HUES64 (cell line): ENCODE measurements at regions not wholly inside any gene's neighbourhood (a gene's known extent, or its start where the extent isn't known, plus 50 kb on each side); places are given as distances from the start of the nearest gene placed in this dataset.

Experiments
- H3K27ac ChIP-seq: 2 replicates; pipeline ENCODE4 v1.7.0; 2013; ENCODE audit warnings: low read depth, low read length, inconsistent platforms
- H3K27me3 ChIP-seq: 2 replicates; pipeline ENCODE4 v1.6.1; 2013; ENCODE audit warnings: mild to moderate bottlenecking, low read length; ENCODE audit not compliant: insufficient read depth
- H3K36me3 ChIP-seq: 2 replicates; pipeline ENCODE4 v1.6.1; 2013; ENCODE audit warnings: mild to moderate bottlenecking, low read length; ENCODE audit not compliant: insufficient read depth
- H3K4me1 ChIP-seq: 2 replicates; pipeline ENCODE4 v1.6.1; 2013; ENCODE audit warnings: mild to moderate bottlenecking, low read length, moderate library complexity; ENCODE audit not compliant: insufficient read depth
- H3K4me3 ChIP-seq: 2 replicates; pipeline ENCODE4 v1.5.1; 2013; ENCODE audit warnings: mild to moderate bottlenecking, low read length, moderate library complexity
- H3K9ac ChIP-seq: 2 replicates; pipeline ENCODE4 v1.6.1; 2013; ENCODE audit warnings: mild to moderate bottlenecking, low read depth, low read length
- H3K9me3 ChIP-seq: 2 replicates; pipeline ENCODE4 v1.6.1; 2013; ENCODE audit warnings: low read depth, low read length; ENCODE audit not compliant: insufficient read depth
- WGBS: fragments of 150-250, 120-280 bp; methylation state at CpG from one replicate; pipeline ENCODE4 v1.1.7; 2013; ENCODE audit warnings: missing lambda C conversion rate; 5-methylcytosine and 5-hydroxymethylcytosine counted together

DNA sequence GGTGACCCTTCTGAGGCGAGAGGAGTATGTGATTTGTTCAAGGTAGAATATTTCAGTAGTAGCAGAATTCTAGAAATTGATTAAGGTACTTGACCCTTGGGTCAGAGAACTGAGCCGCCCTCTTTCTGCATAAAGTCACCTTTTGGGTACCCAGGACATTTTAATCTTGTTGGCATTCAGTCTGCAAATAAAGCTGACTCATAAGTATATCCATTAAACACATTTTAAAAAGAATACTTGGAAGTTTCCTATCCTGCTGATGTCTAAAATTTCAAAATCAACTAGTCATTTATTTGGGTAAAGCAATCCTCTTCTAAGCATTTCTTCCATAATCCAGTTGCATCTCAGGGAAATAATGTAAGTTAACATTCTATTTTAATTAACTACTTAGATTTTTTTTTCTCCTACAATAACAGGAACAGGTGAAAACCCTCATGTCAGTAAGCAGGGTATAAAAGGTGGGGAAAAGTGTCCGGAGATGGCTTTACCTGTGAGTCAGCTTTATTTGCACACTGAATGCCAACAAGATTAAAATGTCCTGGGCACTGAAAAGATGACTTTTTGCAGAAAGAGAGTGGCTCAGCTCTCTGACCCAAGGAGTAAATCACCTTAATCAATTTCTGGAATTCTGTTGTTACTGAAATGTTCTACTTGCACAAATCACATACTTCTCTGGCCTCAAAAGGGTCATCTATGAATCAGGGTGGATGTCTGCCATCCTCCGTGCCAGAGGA lies 78.7 kb upstream of the ITGA6 start:
- Histone ChIP-seq H3K27me3 (no peaks in the 10 kb centered on the region), H3K4me3 (no peak overlapping the region), H3K9ac (no peak overlapping the region), H3K36me3 (no peaks in the 10 kb centered on the region), H3K27ac (no peak overlapping the region), H3K9me3 (peaks cover 15% of the 10 kb centered on the region), H3K4me1 (no peaks in the 10 kb centered on the region)
- WGBS, result 87% methylated on average over 4 of the region's 4 CpGs

DNA sequence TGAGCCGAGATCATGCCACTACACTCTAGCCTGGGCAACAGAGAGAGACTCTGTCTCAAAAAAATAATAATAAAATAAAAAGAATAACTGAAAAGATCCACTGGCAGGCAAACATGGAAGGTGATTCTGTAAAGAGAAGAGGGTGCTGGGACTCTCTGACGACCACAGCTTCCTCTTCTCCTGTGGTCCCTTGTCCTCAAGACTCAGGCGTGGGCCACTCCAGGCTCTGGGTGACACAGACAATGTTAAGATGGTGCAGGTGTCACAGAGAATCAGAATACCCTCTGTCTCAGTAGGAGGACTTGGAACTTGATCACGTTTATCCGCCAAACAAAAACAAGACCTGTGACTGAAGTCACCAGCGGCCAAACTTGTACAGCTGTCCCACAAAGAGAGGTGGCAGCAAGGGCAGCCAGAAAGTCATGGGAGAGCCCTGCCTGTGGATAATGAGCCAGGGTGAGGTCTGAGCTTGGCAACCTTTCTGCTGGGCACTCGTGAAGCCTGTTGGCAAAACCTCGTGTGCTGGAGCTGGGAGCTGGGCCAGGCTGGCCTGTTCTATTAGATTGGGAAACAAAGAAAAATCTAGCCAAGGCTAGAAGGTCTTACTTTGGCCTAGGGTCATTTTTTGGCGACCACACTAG lies 76.4 kb upstream of the ITGA6 start:
- Histone ChIP-seq H3K27me3 (no peaks in the 10 kb centered on the region), H3K36me3 (no peaks in the 10 kb centered on the region), H3K27ac (no peak overlapping the region)

DNA sequence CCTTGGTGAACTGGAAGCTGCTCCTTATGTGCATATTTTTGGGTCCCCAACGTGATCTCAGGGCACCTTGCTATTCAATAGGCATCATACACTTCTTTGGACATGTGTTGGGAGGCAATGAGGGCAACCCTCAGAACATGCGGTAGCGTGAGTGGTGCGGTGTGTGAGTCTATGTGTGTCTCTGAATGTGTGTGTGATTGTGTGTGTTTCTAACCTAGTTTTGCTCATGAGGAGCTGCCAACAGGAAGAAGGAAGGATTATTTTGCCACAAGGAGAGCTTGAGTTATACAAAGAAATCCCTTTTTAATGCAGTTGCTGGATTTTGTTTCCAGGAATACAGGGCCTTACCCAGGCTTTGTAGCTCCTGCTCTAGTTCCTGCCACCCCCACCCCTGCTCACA lies 75.8 kb upstream of the ITGA6 start:
- no peaks in the 10 kb centered on the region for H3K4me1 ChIP-seq
- WGBS, result 94% methylated on average over 4 of the region's 4 CpGs

More for the DNA sequence above, 76.4 kb upstream of the ITGA6 start:
- H3K4me3 ChIP-seq, result no peak overlapping the region
- H3K4me1 ChIP-seq, result no peaks in the 10 kb centered on the region
- H3K9me3 ChIP-seq, result peaks cover 6% of the 10 kb centered on the region; the same call in 1 of the 2 replicates
- 93% methylated on average over 9 of the region's 9 CpGs for WGBS
- no peak overlapping the region for H3K9ac ChIP-seq

DNA sequence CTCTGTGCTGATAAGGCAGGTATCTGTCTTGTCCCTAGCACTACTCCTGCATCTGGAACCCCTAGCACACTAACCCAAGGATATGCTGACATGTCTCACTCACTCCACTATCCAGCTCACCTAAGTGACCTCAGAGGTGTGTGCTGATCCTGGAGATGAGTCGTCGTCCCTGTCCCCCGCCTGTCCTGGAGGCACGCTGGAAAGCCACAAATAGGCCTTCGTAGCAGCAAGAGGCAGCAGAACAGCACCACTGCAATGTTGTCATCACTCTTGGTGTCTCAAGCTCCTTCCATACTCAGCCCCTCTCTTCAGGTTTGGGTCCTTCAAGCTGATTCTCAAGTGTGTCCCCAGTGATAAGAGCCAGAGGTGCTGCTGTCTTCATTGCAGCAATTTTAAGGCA lies 73.0 kb upstream of the ITGA6 start:
- Histone ChIP-seq H3K27ac (no peak overlapping the region), H3K4me3 (no peak overlapping the region), H3K9ac (no peak overlapping the region), H3K4me1 (no peaks in the 10 kb centered on the region), H3K36me3 (no peaks in the 10 kb centered on the region), H3K27me3 (no peaks in the 10 kb centered on the region), H3K9me3 (no peaks in the 10 kb centered on the region)
- WGBS, result 95% methylated on average over 5 of the region's 5 CpGs

More for the DNA sequence above, 75.8 kb upstream of the ITGA6 start:
- Histone ChIP-seq H3K27ac (no peak overlapping the region), H3K9ac (no peak overlapping the region), H3K9me3 (no peaks in the 10 kb centered on the region; the same call in 1 of the 2 replicates), H3K27me3 (no peaks in the 10 kb centered on the region), H3K36me3 (no peaks in the 10 kb centered on the region), H3K4me3 (no peak overlapping the region)

DNA sequence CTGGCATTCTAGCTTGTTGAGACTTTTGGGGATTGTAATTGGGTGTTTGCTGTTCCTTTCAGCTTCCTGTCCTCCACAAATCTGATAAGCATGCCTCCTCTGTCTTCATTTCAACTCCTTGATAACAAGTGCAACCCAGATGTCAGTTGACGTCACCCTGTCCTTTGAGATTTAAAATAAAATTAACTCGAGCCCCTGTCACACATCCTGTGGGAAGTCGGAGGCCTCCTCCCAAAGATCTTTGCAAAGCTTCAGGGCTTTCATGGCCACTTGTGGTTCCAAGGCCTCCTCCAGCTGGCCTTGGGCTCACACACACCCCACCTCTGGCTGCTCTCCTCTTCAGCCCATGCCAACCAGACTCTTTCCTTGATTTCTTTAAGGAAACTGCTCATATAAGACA lies 69.9 kb upstream of the ITGA6 start:
- H3K4me3 ChIP-seq, result no peak overlapping the region
- no peaks in the 10 kb centered on the region for H3K36me3 ChIP-seq
- H3K9ac ChIP-seq, result no peak overlapping the region
- H3K27me3 ChIP-seq, result no peaks in the 10 kb centered on the region
- H3K27ac ChIP-seq, result no peak overlapping the region
- H3K9me3 ChIP-seq, result no peaks in the 10 kb centered on the region
- H3K4me1 ChIP-seq, result no peaks in the 10 kb centered on the region
- 83% methylated on average over 3 of the region's 3 CpGs for WGBS

DNA sequence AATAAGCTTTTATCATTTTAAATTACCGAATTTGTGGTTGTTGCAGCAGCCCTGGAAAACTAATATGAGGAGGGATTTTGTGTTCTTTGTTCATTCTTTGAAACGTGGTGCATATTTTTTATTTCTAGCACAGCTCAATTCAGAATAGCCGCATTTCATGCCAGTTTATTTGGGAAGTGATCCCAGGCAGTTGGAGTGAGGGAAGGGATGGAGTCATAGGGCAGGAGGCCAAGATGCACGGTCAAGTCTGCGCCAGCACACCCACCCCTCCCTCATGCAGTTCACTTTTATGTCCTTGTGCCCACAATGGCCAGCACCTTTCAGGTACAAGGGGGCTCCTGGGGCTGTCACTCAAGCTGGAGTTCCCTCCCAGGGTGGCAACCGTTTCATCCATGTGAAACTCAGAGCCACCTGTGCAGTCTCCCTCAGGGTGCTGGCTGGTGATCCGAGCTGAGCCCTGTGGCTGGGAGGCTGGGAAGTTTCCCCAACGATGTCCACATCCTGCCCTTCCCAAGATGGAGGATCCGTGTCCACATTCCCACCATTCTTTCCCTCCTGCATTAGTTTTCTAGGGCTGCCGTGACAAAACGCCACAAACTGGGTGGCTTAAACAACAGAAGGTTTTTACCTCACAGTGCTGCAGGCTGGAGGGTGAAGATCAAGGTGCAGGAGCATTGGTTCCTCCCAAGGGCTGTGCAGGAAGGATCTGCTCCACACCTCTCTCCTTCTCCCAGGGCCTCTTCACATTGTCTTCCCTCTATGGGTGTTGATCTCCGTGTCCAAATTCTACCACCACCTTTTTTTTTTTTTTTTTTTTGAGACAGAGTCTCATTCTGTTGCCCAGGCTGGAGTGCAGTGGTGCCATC lies 68.5 kb upstream of the ITGA6 start:
- WGBS, result 87% methylated on average over 11 of the region's 12 CpGs
- Histone ChIP-seq H3K4me3 (no peak overlapping the region), H3K36me3 (no peaks in the 10 kb centered on the region), H3K4me1 (no peaks in the 10 kb centered on the region), H3K27me3 (no peaks in the 10 kb centered on the region), H3K9me3 (no peaks in the 10 kb centered on the region), H3K9ac (no peak overlapping the region), H3K27ac (no peak overlapping the region)

DNA sequence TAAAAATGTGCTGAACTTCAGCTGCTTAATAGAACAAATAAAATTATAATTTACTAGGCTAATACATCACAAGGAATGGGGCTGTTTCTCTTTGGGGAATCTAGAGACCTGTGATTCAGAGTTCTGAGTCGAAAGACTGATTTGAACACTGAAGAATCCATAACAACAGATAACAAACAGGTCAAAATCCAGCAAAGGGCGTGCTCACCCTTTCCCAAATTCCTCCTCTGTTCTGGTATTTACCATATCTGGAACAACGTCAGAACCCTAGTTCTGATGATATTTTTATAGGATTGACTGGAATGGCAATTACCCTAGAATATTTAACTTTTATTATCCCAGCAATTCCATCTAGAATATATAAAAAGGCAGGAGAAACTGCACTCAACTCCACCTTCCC lies 66.0 kb upstream of the ITGA6 start:
- Histone ChIP-seq H3K36me3 (no peaks in the 10 kb centered on the region), H3K27me3 (no peaks in the 10 kb centered on the region), H3K4me1 (no peaks in the 10 kb centered on the region), H3K9me3 (no peaks in the 10 kb centered on the region), H3K9ac (no peak overlapping the region), H3K4me3 (no peak overlapping the region), H3K27ac (no peak overlapping the region)
- 83% methylated on average over 3 of the region's 3 CpGs for WGBS

DNA sequence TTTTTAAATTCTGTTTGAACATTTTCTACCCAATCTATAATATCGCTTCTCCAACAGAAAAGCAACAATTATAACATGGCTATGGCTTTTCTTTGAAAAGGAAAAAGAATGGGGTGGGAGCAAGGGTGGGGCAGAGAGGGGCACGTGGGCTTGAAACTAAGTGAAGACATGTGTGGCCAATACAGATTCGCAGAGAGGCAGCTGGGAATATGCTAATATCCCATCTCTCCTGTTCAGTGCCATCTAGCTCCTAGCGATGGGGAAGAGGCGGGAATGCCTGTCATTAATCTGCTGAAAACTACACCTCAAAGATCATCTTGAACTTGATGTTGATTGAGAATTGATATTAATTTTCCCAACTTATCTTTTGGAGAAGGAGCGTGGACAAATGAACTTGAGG lies 65.5 kb upstream of the ITGA6 start:
- Histone ChIP-seq H3K9ac (no peak overlapping the region), H3K36me3 (no peaks in the 10 kb centered on the region), H3K4me1 (no peaks in the 10 kb centered on the region), H3K27ac (no peak overlapping the region), H3K9me3 (no peaks in the 10 kb centered on the region), H3K4me3 (no peak overlapping the region), H3K27me3 (no peaks in the 10 kb centered on the region)
- WGBS, result 73% methylated on average over 3 of the region's 6 CpGs

DNA sequence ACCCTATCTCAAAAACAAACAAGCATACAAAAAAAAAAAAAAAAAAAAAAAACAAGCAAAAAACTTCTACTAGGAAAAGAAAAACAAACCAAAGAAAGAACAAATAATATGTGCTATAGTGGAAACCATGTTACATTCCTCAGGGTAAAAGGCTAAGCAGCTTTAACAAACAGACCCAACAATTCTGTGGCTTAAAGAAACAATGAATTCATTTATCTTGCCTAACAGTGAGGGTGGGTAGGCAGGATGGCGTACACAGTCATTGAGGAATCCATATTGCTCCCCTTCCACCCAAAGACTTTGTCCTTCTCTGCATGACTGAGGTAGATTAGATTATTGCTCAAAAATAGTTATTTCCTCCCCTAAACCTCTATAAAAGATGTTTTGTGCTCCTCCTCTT lies 63.1 kb upstream of the ITGA6 start:
- H3K4me3 ChIP-seq, result no peak overlapping the region
- H3K27me3 ChIP-seq, result no peaks in the 10 kb centered on the region
- 100% methylated on average over 1 of the region's 1 CpG for WGBS
- no peaks in the 10 kb centered on the region for H3K4me1 ChIP-seq
- H3K9ac ChIP-seq, result no peak overlapping the region
- H3K27ac ChIP-seq, result no peak overlapping the region
- H3K36me3 ChIP-seq, result no peaks in the 10 kb centered on the region
- H3K9me3 ChIP-seq, result peaks cover 8% of the 10 kb centered on the region; the same call in 1 of the 2 replicates

DNA sequence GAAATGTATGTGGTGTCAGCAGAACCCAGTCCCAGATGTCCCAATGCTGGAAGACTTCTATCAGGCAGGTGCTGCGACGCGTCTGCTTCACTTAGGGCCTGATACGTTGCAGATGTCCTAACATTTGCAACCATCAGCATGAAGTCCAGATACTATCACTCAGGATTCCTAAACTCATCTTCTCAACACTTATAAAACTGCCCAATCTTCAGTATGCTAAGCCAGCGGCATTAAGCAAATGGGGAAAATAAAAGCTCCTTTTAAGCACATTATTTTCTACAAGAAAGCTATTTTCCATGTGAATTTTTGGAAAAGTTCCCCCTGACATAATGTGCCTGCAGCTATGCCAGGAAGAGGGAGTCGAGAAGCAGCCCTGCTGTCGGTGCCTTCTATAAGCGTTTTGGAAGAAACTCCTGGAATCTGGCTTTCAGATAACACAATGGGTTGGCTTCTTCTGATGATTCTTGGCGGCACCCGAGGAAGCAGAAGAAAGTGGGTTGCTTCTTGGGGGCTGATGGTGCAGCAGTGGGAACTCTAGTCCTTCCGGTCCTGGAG lies 60.7 kb upstream of the ITGA6 start:
- H3K4me3 ChIP-seq, result no peak overlapping the region
- no peaks in the 10 kb centered on the region for H3K4me1 ChIP-seq
- no peak overlapping the region for H3K27ac ChIP-seq
- 95% methylated on average over 11 of the region's 11 CpGs for WGBS
- H3K36me3 ChIP-seq, result no peaks in the 10 kb centered on the region
- peaks cover 8% of the 10 kb centered on the region; the same call in 1 of the 2 replicates for H3K9me3 ChIP-seq
- no peak overlapping the region for H3K9ac ChIP-seq
- no peaks in the 10 kb centered on the region for H3K27me3 ChIP-seq
